HUES6 (cell line): ENCODE measurements at regions not wholly inside any gene's neighbourhood (a gene's known extent, or its start where the extent isn't known, plus 50 kb on each side); places are given as distances from the start of the nearest gene placed in this dataset.

ENCODE experiments used
- H3K27ac ChIP-seq: 2 replicates; pipeline ENCODE4 v1.7.0; 2013; ENCODE audit warnings: low read depth, mild to moderate bottlenecking, low read length, inconsistent platforms
- H3K27me3 ChIP-seq: 2 replicates; pipeline ENCODE4 v1.6.1; 2013; ENCODE audit warnings: low read length; ENCODE audit not compliant: control insufficient read depth, insufficient read depth
- H3K36me3 ChIP-seq: 2 replicates; pipeline ENCODE4 v1.6.1; 2013; ENCODE audit warnings: low read length; ENCODE audit not compliant: control insufficient read depth, insufficient read depth
- H3K4me1 ChIP-seq: 2 replicates; pipeline ENCODE4 v1.6.1; 2013; ENCODE audit warnings: low read length; ENCODE audit not compliant: control insufficient read depth, insufficient read depth
- H3K4me3 ChIP-seq: 2 replicates; pipeline ENCODE4 v1.5.1; 2013; ENCODE audit warnings: low read depth, low read length
- H3K9ac ChIP-seq: one replicate; pipeline ENCODE4 v1.6.1; 2013; ENCODE audit warnings: mild to moderate bottlenecking, low read length
- H3K9me3 ChIP-seq: 2 replicates; pipeline ENCODE4 v1.6.1; 2013; ENCODE audit warnings: low read depth, low read length; ENCODE audit not compliant: control insufficient read depth, insufficient read depth

- H3K4me3 ChIP-seq = no peak overlapping the region
- no peaks in the 10 kb centered on the region for H3K27me3 ChIP-seq
- no peak overlapping the region for H3K9ac ChIP-seq
- H3K36me3 ChIP-seq = no peaks in the 10 kb centered on the region
- no peak overlapping the region for H3K27ac ChIP-seq
- peaks cover 7% of the 10 kb centered on the region; the same call in 1 of the 2 replicates for H3K4me1 ChIP-seq
- H3K9me3 ChIP-seq = no peaks in the 10 kb centered on the region
These were observed 242.2 kb downstream of the B3GLCT start for GRCh38 chr13:31441800-31442510.

DNA sequence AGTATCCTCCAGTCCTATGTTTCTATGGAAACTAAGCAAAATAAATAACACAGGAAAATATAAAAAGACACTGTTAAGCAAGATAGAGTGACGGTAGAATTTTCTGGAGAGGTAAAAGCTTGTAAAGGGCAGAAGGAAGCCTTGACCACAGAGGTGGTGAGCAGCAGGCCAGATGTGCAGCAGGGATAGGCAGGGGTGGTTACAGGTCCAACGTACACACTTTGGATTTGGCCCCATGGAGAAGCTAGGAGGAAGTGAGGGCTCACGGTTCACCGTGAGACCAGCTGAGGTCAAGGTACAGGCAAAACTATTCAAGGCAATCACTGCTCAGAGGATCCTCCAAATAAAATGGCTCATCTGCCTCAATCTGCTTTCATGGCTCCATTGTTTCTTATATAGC is 242.8 kb downstream of the B3GLCT start:
- H3K9me3 ChIP-seq = no peaks in the 10 kb centered on the region
- peaks cover 7% of the 10 kb centered on the region; the same call in 1 of the 2 replicates for H3K4me1 ChIP-seq
- no peaks in the 10 kb centered on the region for H3K27me3 ChIP-seq
- H3K36me3 ChIP-seq = no peaks in the 10 kb centered on the region
- H3K9ac ChIP-seq = no peak overlapping the region
- no peak overlapping the region for H3K27ac ChIP-seq
- no peak overlapping the region for H3K4me3 ChIP-seq

DNA sequence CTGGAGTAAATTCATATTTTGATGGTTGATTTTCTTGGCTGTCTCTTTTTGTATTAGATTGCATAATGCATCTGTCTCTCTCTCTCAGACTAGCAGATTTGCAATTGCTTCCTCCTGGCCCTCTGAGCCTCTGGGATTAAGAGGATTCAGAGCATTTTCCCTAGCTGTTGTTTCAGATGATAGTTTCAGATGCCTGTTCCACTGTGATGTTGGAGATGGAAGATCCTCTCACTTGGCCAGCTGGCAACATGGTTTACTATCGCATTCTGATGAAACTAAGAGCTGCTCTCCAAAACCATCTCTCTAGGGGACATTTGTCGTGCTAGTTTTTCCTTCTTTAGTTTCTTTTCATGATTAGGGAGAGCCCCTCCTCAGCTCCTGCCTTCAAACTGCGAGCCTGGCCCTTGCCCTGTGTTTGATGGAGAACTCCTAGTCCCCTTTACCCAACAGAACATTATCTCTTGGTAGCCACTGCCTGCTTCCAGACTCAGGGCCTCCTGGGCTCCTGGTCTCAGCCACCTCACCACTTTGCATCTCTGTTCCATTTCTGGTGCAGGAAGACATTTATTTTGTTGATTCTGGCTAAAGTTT is 244.6 kb downstream of the B3GLCT start:
- no peaks in the 10 kb centered on the region for H3K9me3 ChIP-seq
- no peak overlapping the region for H3K27ac ChIP-seq
- H3K9ac ChIP-seq = no peak overlapping the region
- H3K4me3 ChIP-seq = no peak overlapping the region
- no peaks in the 10 kb centered on the region for H3K36me3 ChIP-seq
- H3K27me3 ChIP-seq = no peaks in the 10 kb centered on the region
- H3K4me1 ChIP-seq = no peaks in the 10 kb centered on the region

DNA sequence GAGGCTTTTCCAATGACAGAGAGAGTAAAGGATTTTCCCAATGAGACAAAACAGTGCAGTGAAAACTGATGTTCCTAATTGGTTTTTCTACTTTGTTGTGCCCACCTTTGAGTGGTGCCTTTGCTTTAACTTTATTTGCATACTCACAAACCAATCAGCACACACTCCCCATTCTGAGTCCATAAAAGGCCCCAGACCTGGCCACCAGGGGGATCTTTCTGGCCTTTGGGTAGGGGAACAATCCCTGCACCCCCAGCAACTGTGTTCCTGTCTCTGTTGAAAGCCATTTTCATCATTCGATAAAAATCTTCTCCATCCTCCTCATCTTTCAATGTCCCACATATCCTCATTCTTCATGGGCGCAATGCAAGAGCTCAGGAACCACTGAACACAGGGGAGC is 252.8 kb downstream of the B3GLCT start:
- Histone ChIP-seq H3K36me3 (no peaks in the 10 kb centered on the region), H3K4me1 (no peaks in the 10 kb centered on the region), H3K27ac (no peak overlapping the region), H3K27me3 (no peaks in the 10 kb centered on the region), H3K9me3 (no peaks in the 10 kb centered on the region), H3K4me3 (no peak overlapping the region), H3K9ac (no peak overlapping the region)

GRCh38 chr13:31455581-31455980 is 255.8 kb downstream of the B3GLCT start:
- Histone ChIP-seq H3K27ac (no peak overlapping the region), H3K4me1 (no peaks in the 10 kb centered on the region), H3K9ac (no peak overlapping the region), H3K4me3 (no peak overlapping the region), H3K9me3 (no peaks in the 10 kb centered on the region), H3K27me3 (no peaks in the 10 kb centered on the region), H3K36me3 (no peaks in the 10 kb centered on the region)

- no peaks in the 10 kb centered on the region for H3K9me3 ChIP-seq
- H3K4me3 ChIP-seq = no peak overlapping the region
- no peak overlapping the region for H3K27ac ChIP-seq
- no peaks in the 10 kb centered on the region for H3K27me3 ChIP-seq
- no peaks in the 10 kb centered on the region for H3K4me1 ChIP-seq
- no peak overlapping the region for H3K9ac ChIP-seq
- H3K36me3 ChIP-seq = no peaks in the 10 kb centered on the region
These were observed 256.3 kb downstream of the B3GLCT start for GRCh38 chr13:31456056-31456455.

DNA sequence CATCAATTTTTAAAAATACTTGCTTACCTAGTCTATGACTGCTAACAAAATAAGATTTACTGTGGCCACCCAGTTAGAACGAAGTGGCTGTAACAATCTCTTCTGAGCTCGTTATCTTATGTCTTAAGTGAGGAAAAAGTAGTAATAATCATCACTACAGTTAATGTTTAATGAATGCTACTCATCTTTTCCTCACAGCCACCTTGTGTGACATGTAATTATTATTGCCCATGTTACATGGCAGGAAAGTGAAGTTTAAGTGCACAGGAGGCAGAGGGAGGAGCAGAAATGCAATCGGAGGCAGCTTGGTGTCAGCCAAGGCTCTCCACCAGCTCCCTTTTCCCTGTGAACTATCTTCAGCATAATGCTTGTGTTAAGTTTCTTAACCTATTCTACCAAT is 260.3 kb downstream of the B3GLCT start:
- H3K4me1 ChIP-seq = no peaks in the 10 kb centered on the region
- H3K27me3 ChIP-seq = no peaks in the 10 kb centered on the region
- H3K27ac ChIP-seq = no peak overlapping the region
- H3K4me3 ChIP-seq = no peak overlapping the region
- no peak overlapping the region for H3K9ac ChIP-seq
- no peaks in the 10 kb centered on the region for H3K9me3 ChIP-seq
- H3K36me3 ChIP-seq = no peaks in the 10 kb centered on the region

DNA sequence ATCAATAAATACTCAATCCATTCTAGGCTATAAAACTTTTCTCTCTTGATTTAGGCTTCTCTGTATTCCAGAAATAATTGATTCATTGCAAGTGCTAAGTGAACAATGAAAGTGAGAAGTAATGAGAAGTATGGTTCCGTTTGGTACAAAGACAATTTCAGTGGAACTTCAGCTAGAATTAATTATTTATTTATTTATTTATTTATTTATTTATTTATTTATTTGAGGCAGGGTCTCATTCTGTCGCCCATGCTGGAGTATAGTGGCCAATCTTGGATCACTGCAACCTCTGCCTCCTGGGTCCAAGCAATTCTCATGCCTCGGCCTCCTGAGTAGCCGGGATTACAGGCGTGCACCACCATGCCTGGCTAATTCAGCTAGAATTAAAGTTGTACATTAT is 262.1 kb downstream of the B3GLCT start:
- no peaks in the 10 kb centered on the region for H3K27me3 ChIP-seq
- no peaks in the 10 kb centered on the region for H3K4me1 ChIP-seq
- H3K9ac ChIP-seq = no peak overlapping the region
- H3K4me3 ChIP-seq = no peak overlapping the region
- H3K9me3 ChIP-seq = no peaks in the 10 kb centered on the region
- H3K27ac ChIP-seq = no peak overlapping the region
- no peaks in the 10 kb centered on the region for H3K36me3 ChIP-seq

GRCh38 chr13:31462766-31463165 is 263.0 kb downstream of the B3GLCT start:
- no peaks in the 10 kb centered on the region for H3K9me3 ChIP-seq
- no peak overlapping the region for H3K4me3 ChIP-seq
- no peaks in the 10 kb centered on the region for H3K27me3 ChIP-seq
- no peaks in the 10 kb centered on the region for H3K36me3 ChIP-seq
- no peak overlapping the region for H3K27ac ChIP-seq
- H3K4me1 ChIP-seq = no peaks in the 10 kb centered on the region
- H3K9ac ChIP-seq = no peak overlapping the region

- Histone ChIP-seq H3K27ac (no peak overlapping the region), H3K4me3 (no peak overlapping the region), H3K9me3 (no peaks in the 10 kb centered on the region), H3K27me3 (no peaks in the 10 kb centered on the region), H3K36me3 (no peaks in the 10 kb centered on the region), H3K4me1 (peaks cover 6% of the 10 kb centered on the region; the same call in 1 of the 2 replicates), H3K9ac (no peak overlapping the region)
These were observed 268.5 kb downstream of the B3GLCT start for GRCh38 chr13:31468114-31468902.

DNA sequence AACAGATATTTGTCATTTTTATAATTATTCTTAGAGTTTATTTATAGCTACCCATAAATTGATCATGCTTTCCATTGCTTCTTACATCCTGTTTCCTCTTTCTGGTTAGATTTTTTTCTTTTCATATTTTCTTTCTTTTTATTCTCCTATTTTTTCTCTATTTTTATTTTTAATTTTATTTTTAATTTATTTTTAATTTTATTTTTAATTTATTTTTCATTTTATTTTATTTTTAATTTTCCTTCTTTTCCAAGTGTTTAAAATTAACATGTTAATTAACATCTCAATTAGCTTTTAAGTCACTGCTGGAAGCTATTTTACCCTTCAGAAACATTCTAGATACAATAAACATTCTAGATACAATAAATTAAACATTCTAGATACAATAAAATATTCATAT is 269.6 kb downstream of the B3GLCT start:
- no peak overlapping the region for H3K9ac ChIP-seq
- peaks cover 6% of the 10 kb centered on the region; the same call in 1 of the 2 replicates for H3K4me1 ChIP-seq

More for the DNA sequence above, 269.6 kb downstream of the B3GLCT start:
- Histone ChIP-seq H3K27ac (no peak overlapping the region), H3K27me3 (no peaks in the 10 kb centered on the region), H3K36me3 (no peaks in the 10 kb centered on the region), H3K4me3 (no peak overlapping the region), H3K9me3 (no peaks in the 10 kb centered on the region)
